ENCODE measurements at regions not wholly inside any gene's neighbourhood (a gene's known extent, or its start where the extent isn't known, plus 50 kb on each side); places are given as distances from the start of the nearest gene placed in this dataset.

DNA sequence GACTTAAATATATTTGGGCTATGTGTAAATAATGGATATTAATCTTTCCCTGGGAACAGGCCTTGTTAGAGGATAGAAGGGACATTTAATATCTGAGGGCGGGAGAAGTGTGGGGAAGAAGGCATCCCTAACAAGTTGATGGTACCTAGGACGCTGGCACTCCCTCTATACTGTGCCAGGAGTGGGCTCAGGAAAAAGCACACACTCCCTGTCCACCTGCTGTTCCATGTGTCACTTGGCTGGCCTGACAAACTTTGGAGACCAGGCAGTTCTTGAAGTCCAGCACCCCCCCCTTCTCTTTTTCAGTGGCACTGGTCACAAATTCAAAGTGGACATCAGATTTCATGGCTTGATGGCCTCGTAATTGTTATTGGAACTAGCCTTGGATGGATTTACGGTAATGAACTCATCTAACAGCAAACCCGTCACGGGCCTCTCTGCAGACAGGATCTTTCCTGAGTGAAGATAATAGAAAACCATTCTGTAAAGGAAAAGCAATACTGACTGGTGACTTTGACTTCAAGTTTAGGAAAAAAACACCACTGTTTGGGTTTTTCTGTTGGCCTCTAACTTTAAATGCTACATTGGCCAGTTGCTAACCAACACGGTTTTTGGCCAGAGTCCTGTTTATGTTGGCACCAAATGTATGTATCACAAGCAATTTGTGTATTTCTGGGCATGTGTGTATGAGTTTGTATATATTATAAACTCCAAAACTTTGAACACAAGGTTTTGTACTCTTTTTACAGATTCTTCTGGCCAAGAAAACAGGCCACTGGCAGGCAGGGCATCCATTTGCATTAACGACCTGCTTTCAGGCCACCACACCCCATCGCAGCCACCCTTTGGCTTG is 552.6 kb downstream of the CCDC171 start:
- TF ChIP-seq, protein P1, sequence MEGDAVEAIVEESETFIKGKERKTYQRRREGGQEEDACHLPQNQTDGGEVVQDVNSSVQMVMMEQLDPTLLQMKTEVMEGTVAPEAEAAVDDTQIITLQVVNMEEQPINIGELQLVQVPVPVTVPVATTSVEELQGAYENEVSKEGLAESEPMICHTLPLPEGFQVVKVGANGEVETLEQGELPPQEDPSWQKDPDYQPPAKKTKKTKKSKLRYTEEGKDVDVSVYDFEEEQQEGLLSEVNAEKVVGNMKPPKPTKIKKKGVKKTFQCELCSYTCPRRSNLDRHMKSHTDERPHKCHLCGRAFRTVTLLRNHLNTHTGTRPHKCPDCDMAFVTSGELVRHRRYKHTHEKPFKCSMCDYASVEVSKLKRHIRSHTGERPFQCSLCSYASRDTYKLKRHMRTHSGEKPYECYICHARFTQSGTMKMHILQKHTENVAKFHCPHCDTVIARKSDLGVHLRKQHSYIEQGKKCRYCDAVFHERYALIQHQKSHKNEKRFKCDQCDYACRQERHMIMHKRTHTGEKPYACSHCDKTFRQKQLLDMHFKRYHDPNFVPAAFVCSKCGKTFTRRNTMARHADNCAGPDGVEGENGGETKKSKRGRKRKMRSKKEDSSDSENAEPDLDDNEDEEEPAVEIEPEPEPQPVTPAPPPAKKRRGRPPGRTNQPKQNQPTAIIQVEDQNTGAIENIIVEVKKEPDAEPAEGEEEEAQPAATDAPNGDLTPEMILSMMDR (IDR thresholded peaks at IDR 0.05) = no peak
- ATAC-seq (ENCODE audit: low FRiP score) = no peak
- no peak for DNase-seq (ENCODE audit: low spot score)

DNA sequence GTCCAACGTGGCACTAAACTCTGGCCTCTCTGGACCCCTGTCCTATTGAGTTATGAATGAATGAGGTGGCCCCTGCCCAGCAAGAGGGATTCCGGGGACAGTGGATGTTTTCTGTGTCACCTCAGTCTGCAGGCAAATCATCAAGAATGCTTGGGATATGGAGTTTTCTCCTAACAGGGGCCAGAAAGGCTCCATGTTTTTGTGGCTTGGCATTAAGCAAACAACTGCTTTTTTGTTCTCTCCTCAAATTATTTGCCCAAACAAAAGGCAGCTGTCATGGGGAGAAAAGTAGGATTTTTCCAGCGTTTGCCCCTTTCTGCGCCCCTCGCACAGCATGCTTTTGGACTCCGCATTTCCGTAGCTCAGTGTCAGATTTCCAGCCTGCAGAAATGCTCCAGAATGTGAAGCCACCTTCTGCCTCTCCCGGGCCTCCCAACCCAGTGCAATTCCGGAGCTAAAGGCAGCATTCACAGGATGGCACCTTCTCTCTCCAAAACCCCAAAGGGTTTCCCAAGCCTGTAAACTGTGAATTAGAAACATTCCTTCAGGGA is 553.3 kb downstream of the CCDC171 start:
- TF ChIP-seq, protein P1 (IDR thresholded peaks at IDR 0.05) = no peak
- no peak for ATAC-seq (ENCODE audit: low FRiP score)
- no peak for DNase-seq (ENCODE audit: low spot score)

- TF ChIP-seq, protein P1 (IDR thresholded peaks at IDR 0.05) = no peak
- no peak for ATAC-seq (ENCODE audit: low FRiP score)
Measured at GRCh38 chr9:16112116-16112515, 559.3 kb downstream of the CCDC171 start.

GRCh38 chr9:16115994-16116393 is 563.2 kb downstream of the CCDC171 start:
- no peak for DNase-seq (ENCODE audit: low spot score)

More at GRCh38 chr9:16112116-16112515, 559.3 kb downstream of the CCDC171 start:
- no peak for DNase-seq (ENCODE audit: low spot score)

GRCh38 chr9:16118043-16118442 is 565.2 kb downstream of the CCDC171 start:
- TF ChIP-seq, protein P1 (IDR thresholded peaks at IDR 0.05) = no peak
- ATAC-seq (ENCODE audit: low FRiP score) (no peak), DNase-seq (ENCODE audit: low spot score) (no peak)

More at GRCh38 chr9:16115994-16116393, 563.2 kb downstream of the CCDC171 start:
- ATAC-seq (ENCODE audit: low FRiP score) = no peak
- TF ChIP-seq, protein P1 (IDR thresholded peaks at IDR 0.05) = no peak

DNA sequence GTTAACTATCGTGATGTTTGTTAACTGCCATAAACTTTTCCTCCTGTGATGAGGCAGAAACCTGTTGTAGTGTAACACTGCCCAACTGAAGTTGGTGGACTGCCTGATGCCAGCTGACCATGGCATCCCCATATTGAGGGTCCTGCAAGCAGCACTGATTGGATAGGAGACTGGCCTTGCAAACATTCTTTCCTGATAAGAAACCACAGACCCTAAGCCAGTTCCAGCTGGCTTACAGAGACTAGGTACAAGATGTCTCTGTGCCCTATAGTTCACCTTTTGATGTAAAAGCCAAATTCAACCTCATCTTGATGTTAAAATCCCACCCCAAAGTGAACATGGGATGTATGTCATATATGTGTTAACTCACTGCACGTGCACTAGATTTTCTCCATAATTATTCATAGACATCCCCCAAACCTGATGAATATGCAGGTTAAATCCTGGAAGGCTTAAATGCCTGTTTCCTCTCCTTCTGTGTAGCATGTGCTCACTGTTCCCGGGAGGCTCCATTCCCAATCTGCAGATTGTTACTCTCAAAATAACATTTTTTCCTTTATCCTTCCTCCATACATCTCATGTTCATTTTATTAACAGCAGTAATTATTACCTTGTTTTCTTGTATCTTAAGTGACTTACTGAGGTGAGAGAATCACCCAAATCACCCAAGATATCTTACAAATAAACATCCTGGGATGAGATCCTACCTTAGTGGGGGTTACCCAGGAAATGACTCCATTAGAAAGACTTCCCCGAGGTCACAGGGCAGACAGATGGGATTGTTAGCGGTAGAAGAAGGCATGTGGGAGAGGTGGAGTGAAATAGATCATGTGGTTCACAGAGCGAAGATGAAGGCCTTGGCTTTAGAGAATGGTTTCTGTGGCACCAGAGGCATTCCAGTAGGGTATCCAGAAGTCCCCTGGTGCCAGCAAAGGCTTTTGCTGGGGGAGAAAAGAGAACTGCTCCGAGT is 566.7 kb downstream of the CCDC171 start:
- DNase-seq (ENCODE audit: low spot score) = no peak
- TF ChIP-seq, protein P1 (IDR thresholded peaks at IDR 0.05) = no peak
- no peak for ATAC-seq (ENCODE audit: low FRiP score)
